Neural cell (in vitro differentiated cells): ENCODE measurements at regions not wholly inside any gene's neighbourhood (a gene's known extent, or its start where the extent isn't known, plus 50 kb on each side); places are given as distances from the start of the nearest gene placed in this dataset.

Experiments used
- H2AFZ ChIP-seq: fragments of 200-600, 300-800 bp; sonication (generic), shearing (Covaris generic); 2 replicates; pipeline ENCODE4 v1.6.0; 2014; ENCODE audit warnings: low read depth, mild to moderate bottlenecking, antibody characterized with exemption, low read length, moderate library complexity
- H3F3A ChIP-seq: fragments of 200-600 bp; shearing (Covaris generic); 2 replicates; pipeline ENCODE4 v1.6.1; 2016; ENCODE audit warnings: mild to moderate bottlenecking, moderate library complexity, mixed read lengths, antibody characterized with exemption, low read length; ENCODE audit not compliant: insufficient read depth, poor library complexity, severe bottlenecking
- H3K27ac ChIP-seq: fragments of 200-600, 300-800 bp; sonication (generic), shearing (Covaris generic); 2 replicates; pipeline ENCODE4 v1.5.1; 2014; ENCODE audit warnings: mild to moderate bottlenecking, low read length, moderate library complexity
- H3K27me3 ChIP-seq: fragments of 300-800, 200-600 bp; sonication (generic), shearing (Covaris generic); 2 replicates; pipeline ENCODE4 v1.6.0; 2014; ENCODE audit warnings: mild to moderate bottlenecking, low read depth, low read length, moderate library complexity; ENCODE audit not compliant: insufficient read depth
- H3K36me3 ChIP-seq: fragments of 300-800, 200-600 bp; sonication (generic), shearing (Covaris generic); 2 replicates; pipeline ENCODE4 v1.5.1; 2014; ENCODE audit warnings: mild to moderate bottlenecking, antibody characterized with exemption, low read length, moderate library complexity; ENCODE audit not compliant: insufficient read depth
- H3K4me2 ChIP-seq: fragments of 300-800, 200-600 bp; sonication (generic), shearing (Covaris generic); 2 replicates; pipeline ENCODE4 v1.6.0; 2014; ENCODE audit warnings: mild to moderate bottlenecking, low read length
- H3K4me3 ChIP-seq: fragments of 300-800, 200-600 bp; sonication (generic), shearing (Covaris generic); 2 replicates; pipeline ENCODE4 v1.5.1; 2014; ENCODE audit warnings: mild to moderate bottlenecking, low read length, moderate library complexity
- H3K79me2 ChIP-seq: fragments of 200-600 bp; shearing (Covaris generic); replicated peaks from 2 replicates; pipeline ENCODE4 v1.6.0; 2014; ENCODE audit warnings: mild to moderate bottlenecking, low read length, moderate library complexity; ENCODE audit not compliant: insufficient read depth
- H3K9ac ChIP-seq: fragments of 300-800, 200-600 bp; sonication (generic), shearing (Covaris generic); 2 replicates; pipeline ENCODE4 v1.6.1; 2016; ENCODE audit warnings: mild to moderate bottlenecking, low read length, mixed read lengths
- H3K9me2 ChIP-seq: fragments of 200-600 bp; shearing (Covaris generic); 2 replicates; pipeline ENCODE4 v1.6.1; 2016; ENCODE audit warnings: mild to moderate bottlenecking, low read length, mixed read lengths; ENCODE audit not compliant: insufficient read depth
- H3K9me3 ChIP-seq: fragments of 200-600, 300-800 bp; sonication (generic), shearing (Covaris generic); 2 replicates; pipeline ENCODE4 v1.6.1; 2016; ENCODE audit warnings: mild to moderate bottlenecking, mixed run types, low read length, moderate library complexity, mixed read lengths
- H4K20me1 ChIP-seq: fragments of 200-600 bp; shearing (Covaris generic); 2 replicates; pipeline ENCODE4 v1.6.1; 2016; ENCODE audit warnings: mild to moderate bottlenecking, mixed run types; ENCODE audit not compliant: insufficient read depth
- EP300 ChIP-seq: fragments of 450-650 bp; conservative IDR thresholded peaks from 2 replicates; pipeline ENCODE4 v1.6.1; 2014; ENCODE audit warnings: antibody characterized with exemption, mild to moderate bottlenecking, moderate library complexity; ENCODE audit not compliant: poor library complexity, severe bottlenecking
- EZH2 ChIP-seq: fragments of 200-600, 300-800 bp; shearing (Covaris generic), sonication (generic); IDR thresholded peaks from 2 replicates; pipeline ENCODE4 v1.6.1; 2014; ENCODE audit warnings: antibody characterized with exemption, low read length, borderline replicate concordance, mild to moderate bottlenecking; ENCODE audit not compliant: insufficient read depth, poor library complexity, severe bottlenecking
- MXI1 ChIP-seq: fragments of 450-650 bp; conservative IDR thresholded peaks from 2 replicates; pipeline ENCODE4 v1.6.1; 2014; ENCODE audit warnings: antibody characterized with exemption, mild to moderate bottlenecking; ENCODE audit not compliant: poor library complexity, severe bottlenecking
- POLR2AphosphoS5 ChIP-seq: IDR thresholded peaks from 2 replicates; pipeline ENCODE4 v1.6.1; 2012
- RAD21 ChIP-seq: fragments of 450-650 bp; conservative IDR thresholded peaks from 2 replicates; pipeline ENCODE4 v1.6.1; 2014; ENCODE audit warnings: antibody characterized with exemption, mild to moderate bottlenecking, moderate library complexity
- REST ChIP-seq: IDR thresholded peaks from 2 replicates; pipeline ENCODE4 v1.6.1; 2012; ENCODE audit warnings: borderline replicate concordance
- SMC3 ChIP-seq: fragments of 450-650 bp; conservative IDR thresholded peaks from 2 replicates; pipeline ENCODE4 v1.6.1; 2014; ENCODE audit warnings: antibody characterized with exemption, mild to moderate bottlenecking, moderate library complexity; ENCODE audit not compliant: poor library complexity
- TAF1 ChIP-seq: IDR thresholded peaks from 2 replicates; pipeline ENCODE4 v1.6.1; 2012; ENCODE audit warnings: low read depth
- TF ChIP-seq, protein P1 (sequence below): fragments of 450-650 bp; IDR thresholded peaks from 2 replicates; pipeline ENCODE4 v1.5.1; 2014; ENCODE audit warnings: antibody characterized with exemption, mild to moderate bottlenecking, moderate library complexity; ENCODE audit not compliant: poor library complexity, severe bottlenecking

GRCh38 chr9:28287455-28287854 lies 714.2 kb upstream of the C9orf72 start:
- no peak overlapping the region for H3K9ac ChIP-seq
- H3K79me2 ChIP-seq, result no peaks in the 10 kb centered on the region
- H3K9me2 ChIP-seq, result no peaks in the 10 kb centered on the region
- no peaks in the 10 kb centered on the region for H4K20me1 ChIP-seq
- no peak overlapping the region for H3K4me3 ChIP-seq
- H3K27me3 ChIP-seq, result no peaks in the 10 kb centered on the region
- H3K9me3 ChIP-seq, result no peaks in the 10 kb centered on the region
- H3K4me2 ChIP-seq, result no peak overlapping the region
- no peak overlapping the region for H3K27ac ChIP-seq
- TF ChIP-seq RAD21 (no peak), EZH2 (no peak), SMC3 (no peak), MXI1 (no peak), REST (no peak), EP300 (no peak), POLR2AphosphoS5 (no peak)
- TF ChIP-seq, protein P1, sequence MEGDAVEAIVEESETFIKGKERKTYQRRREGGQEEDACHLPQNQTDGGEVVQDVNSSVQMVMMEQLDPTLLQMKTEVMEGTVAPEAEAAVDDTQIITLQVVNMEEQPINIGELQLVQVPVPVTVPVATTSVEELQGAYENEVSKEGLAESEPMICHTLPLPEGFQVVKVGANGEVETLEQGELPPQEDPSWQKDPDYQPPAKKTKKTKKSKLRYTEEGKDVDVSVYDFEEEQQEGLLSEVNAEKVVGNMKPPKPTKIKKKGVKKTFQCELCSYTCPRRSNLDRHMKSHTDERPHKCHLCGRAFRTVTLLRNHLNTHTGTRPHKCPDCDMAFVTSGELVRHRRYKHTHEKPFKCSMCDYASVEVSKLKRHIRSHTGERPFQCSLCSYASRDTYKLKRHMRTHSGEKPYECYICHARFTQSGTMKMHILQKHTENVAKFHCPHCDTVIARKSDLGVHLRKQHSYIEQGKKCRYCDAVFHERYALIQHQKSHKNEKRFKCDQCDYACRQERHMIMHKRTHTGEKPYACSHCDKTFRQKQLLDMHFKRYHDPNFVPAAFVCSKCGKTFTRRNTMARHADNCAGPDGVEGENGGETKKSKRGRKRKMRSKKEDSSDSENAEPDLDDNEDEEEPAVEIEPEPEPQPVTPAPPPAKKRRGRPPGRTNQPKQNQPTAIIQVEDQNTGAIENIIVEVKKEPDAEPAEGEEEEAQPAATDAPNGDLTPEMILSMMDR, result no peak
- no peaks in the 10 kb centered on the region for H3F3A ChIP-seq
- H2AFZ ChIP-seq, result no peak overlapping the region
- H3K36me3 ChIP-seq, result no peaks in the 10 kb centered on the region

DNA sequence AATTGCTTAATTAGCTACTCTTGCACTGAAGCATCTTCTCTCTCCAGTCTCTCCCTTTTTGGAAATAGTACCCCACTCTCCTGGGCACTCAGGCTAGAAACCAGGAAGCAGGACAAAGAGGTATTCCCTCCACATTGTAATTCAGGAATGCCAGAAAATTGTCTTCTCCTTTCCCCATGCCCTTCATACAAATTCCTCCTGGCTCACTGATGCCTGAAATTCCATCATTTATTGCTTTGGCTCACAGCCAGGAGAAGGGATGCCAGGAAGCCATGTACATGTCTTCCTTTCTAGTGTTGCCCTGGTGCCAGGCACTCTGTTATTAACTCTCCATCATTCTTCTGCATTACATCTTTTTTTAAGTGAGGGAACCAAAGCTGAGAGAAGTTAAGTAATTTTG lies 716.5 kb upstream of the C9orf72 start:
- no peak overlapping the region for H3K4me3 ChIP-seq
- H3K79me2 ChIP-seq, result no peaks in the 10 kb centered on the region

More for the DNA sequence above, 716.5 kb upstream of the C9orf72 start:
- Histone ChIP-seq H3K27ac (no peak overlapping the region), H3K9me3 (no peaks in the 10 kb centered on the region), H3K9me2 (no peaks in the 10 kb centered on the region), H3K36me3 (no peaks in the 10 kb centered on the region), H3K4me2 (no peak overlapping the region), H3K27me3 (no peaks in the 10 kb centered on the region), H3F3A (no peaks in the 10 kb centered on the region), H4K20me1 (no peaks in the 10 kb centered on the region), H3K9ac (no peak overlapping the region), H2AFZ (no peak overlapping the region)
- no peak for TF ChIP-seq EP300
- TF ChIP-seq, protein P1, result no peak
- no peak for TF ChIP-seq SMC3
- TF ChIP-seq MXI1, result no peak
- no peak for TF ChIP-seq RAD21
- no peak for TF ChIP-seq POLR2AphosphoS5
- no peak for TF ChIP-seq TAF1
- no peak for TF ChIP-seq REST
- no peak for TF ChIP-seq EZH2
